Gastrocnemius medialis (tissue), 4 donors: ENCODE measurements at regions not wholly inside any gene's neighbourhood (a gene's known extent, or its start where the extent isn't known, plus 50 kb on each side); places are given as distances from the start of the nearest gene placed in this dataset.

Experiments used
- POLR2A ChIP-seq, 2 donors: fragments of 450-650 bp; IDR thresholded peaks; one replicate each; pipeline ENCODE4 v1.6.1; 2017; ENCODE audit warnings: antibody characterized with exemption in 2 of 2, mild to moderate bottlenecking in 2 of 2, moderate library complexity in 2 of 2
- TF ChIP-seq, protein P1 (sequence below), 5 experiments: fragments of 450-650 bp in 3 of 5; fragments of 200-600 bp in 2 of 5; sonication (generic) in 2 of 5; IDR thresholded peaks in 4 of 5; conservative IDR thresholded peaks in 1 of 5; 1 replicate in 4 of 5; 2 replicates in 1 of 5; pipeline ENCODE4 v1.5.1; 2016 to 2019; ENCODE audit warnings: antibody characterized with exemption in 5 of 5, mild to moderate bottlenecking in 3 of 5, moderate library complexity in 3 of 5

GRCh38 chr10:9608602-9609001, 1409.1 kb upstream of the CELF2 start:
- TF ChIP-seq POLR2A (IDR thresholded peaks at IDR 0.05): no peak
- TF ChIP-seq, protein P1, sequence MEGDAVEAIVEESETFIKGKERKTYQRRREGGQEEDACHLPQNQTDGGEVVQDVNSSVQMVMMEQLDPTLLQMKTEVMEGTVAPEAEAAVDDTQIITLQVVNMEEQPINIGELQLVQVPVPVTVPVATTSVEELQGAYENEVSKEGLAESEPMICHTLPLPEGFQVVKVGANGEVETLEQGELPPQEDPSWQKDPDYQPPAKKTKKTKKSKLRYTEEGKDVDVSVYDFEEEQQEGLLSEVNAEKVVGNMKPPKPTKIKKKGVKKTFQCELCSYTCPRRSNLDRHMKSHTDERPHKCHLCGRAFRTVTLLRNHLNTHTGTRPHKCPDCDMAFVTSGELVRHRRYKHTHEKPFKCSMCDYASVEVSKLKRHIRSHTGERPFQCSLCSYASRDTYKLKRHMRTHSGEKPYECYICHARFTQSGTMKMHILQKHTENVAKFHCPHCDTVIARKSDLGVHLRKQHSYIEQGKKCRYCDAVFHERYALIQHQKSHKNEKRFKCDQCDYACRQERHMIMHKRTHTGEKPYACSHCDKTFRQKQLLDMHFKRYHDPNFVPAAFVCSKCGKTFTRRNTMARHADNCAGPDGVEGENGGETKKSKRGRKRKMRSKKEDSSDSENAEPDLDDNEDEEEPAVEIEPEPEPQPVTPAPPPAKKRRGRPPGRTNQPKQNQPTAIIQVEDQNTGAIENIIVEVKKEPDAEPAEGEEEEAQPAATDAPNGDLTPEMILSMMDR (IDR thresholded peaks at IDR 0.05 in 4 of 5, conservative IDR thresholded peaks at IDR 0.05 in 1 of 5): no peak
